ENCODE measurements at regions not wholly inside any gene's neighbourhood (a gene's known extent, or its start where the extent isn't known, plus 50 kb on each side); places are given as distances from the start of the nearest gene placed in this dataset.
"Not testable (repeated sequence)": the region's sequence is repeated elsewhere in the genome, so short reads cannot be mapped to it uniquely, and the experiment has no call there.

DNA sequence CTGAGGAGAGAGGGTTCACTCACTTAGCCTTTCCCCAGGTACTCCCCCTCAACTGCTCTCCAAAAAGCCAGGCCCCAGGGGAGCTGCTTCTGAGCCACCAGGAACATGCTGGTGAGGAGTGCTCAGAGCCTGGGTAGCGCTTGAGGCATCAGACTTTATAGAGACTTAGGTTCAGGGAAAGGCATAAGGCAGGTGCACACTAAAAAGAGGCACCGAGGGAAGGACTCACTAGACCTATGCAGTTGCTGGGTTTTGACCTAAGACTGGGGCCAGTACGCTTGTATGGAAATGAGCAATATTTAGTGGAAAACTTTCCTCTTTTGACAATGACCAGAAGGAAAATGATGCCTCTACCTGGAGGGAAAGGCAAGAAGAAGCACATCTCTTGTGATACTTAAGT lies 589.1 kb downstream of the RPIA start:
- not testable (repeated sequence) for H3K27me3 ChIP-seq (ENCODE audit: control insufficient read depth, insufficient read depth, low read length); H3K9ac ChIP-seq (ENCODE audit: low read depth, low read length); H3K36me3 ChIP-seq (ENCODE audit: control insufficient read depth, insufficient read depth, low read length); H3K4me1 ChIP-seq (ENCODE audit: control insufficient read depth, insufficient read depth, low read length); H3K4me3 ChIP-seq (ENCODE audit: low read depth, low read length); H3K9me3 ChIP-seq (ENCODE audit: control insufficient read depth, insufficient read depth, low read length); H3K27ac ChIP-seq (ENCODE audit: low read depth, low read length)

DNA sequence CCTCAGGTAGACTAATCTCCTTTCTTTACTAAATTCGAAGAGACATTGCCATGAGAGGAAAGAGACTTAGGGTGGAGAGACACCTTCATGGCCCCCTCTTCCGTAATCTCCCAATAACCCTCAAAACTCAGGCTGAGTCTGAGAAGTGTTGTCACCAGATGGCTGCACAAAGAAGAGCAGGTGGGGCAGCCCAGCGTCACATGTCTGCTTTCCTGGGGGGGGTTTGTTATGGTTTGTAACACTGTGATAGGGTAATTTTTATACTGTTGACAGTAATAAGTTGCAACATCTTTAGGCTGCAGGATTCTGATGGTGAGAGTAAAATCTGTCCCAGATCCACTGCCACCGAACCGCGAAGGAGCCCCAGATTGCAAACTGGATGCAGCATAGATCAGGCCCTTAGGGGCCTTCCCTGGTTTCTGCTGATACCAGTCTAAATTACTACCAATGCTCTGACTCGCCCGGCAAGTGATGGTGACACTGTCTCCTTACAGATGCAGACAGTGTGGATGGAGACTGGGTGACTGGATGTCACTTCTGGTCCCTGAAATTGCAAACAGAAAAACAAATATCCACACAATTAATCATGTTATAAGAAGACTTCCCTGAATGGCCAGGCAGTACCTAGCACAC lies 595.1 kb downstream of the RPIA start:
- not testable (repeated sequence) for H3K4me1 ChIP-seq (ENCODE audit: control insufficient read depth, insufficient read depth, low read length); H3K27ac ChIP-seq (ENCODE audit: low read depth, low read length); H3K4me3 ChIP-seq (ENCODE audit: low read depth, low read length); H3K9me3 ChIP-seq (ENCODE audit: control insufficient read depth, insufficient read depth, low read length); H3K36me3 ChIP-seq (ENCODE audit: control insufficient read depth, insufficient read depth, low read length); H3K27me3 ChIP-seq (ENCODE audit: control insufficient read depth, insufficient read depth, low read length); H3K9ac ChIP-seq (ENCODE audit: low read depth, low read length)

DNA sequence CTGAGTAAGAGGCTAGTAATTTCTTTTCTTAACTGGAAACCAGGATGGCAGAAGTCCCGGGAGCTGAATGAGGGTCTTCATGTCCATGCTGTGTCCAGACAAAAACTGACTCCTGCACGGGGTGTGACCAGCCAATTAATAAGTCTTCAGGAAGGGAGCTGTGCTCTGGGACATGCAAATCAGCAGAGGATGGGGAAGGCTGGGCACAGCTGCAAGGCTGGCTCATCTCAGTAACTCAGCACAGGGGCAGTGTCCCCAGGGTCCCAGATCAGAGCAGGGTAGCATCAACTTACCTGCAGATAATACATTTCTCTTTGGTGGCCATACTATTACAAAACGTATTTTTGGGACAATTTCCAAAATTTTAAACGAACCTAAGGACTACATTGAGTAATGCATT lies 595.6 kb downstream of the RPIA start:
- H3K36me3 ChIP-seq (ENCODE audit: control insufficient read depth, insufficient read depth, low read length); H3K4me3 ChIP-seq (ENCODE audit: low read depth, low read length); H3K4me1 ChIP-seq (ENCODE audit: control insufficient read depth, insufficient read depth, low read length); H3K27ac ChIP-seq (ENCODE audit: low read depth, low read length); H3K9me3 ChIP-seq (ENCODE audit: control insufficient read depth, insufficient read depth, low read length); H3K9ac ChIP-seq (ENCODE audit: low read depth, low read length); H3K27me3 ChIP-seq (ENCODE audit: control insufficient read depth, insufficient read depth, low read length): not testable (repeated sequence)

DNA sequence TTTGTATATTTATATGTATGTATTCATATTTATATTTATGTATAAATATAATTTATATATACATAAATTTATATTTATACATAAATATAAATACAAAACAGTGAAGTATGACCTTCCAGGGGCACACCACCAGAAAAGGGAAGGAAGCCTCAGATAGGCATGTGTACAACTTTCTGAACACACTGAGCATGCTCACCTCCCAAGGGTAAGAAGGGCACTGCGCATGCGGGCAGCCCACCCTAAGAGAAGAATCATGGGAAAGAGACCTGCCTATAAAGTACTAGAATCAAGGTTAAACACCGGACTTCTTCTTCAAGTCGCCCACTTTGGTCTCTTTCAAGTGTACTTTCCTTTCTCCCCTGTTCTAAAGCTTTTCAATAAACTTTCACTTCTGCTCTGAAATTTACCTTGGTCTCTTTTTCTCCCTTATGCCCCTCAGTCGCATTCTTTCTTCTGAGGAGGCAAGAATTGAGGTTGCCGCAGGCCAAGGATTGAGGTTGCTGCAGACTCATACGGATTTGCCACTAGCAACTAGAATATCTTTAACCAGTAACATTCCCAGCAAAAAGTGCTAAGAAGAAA lies 600.3 kb downstream of the RPIA start:
- not testable (repeated sequence) for H3K4me3 ChIP-seq (ENCODE audit: low read depth, low read length); H3K27me3 ChIP-seq (ENCODE audit: control insufficient read depth, insufficient read depth, low read length); H3K36me3 ChIP-seq (ENCODE audit: control insufficient read depth, insufficient read depth, low read length); H3K27ac ChIP-seq (ENCODE audit: low read depth, low read length); H3K4me1 ChIP-seq (ENCODE audit: control insufficient read depth, insufficient read depth, low read length); H3K9me3 ChIP-seq (ENCODE audit: control insufficient read depth, insufficient read depth, low read length); H3K9ac ChIP-seq (ENCODE audit: low read depth, low read length)

DNA sequence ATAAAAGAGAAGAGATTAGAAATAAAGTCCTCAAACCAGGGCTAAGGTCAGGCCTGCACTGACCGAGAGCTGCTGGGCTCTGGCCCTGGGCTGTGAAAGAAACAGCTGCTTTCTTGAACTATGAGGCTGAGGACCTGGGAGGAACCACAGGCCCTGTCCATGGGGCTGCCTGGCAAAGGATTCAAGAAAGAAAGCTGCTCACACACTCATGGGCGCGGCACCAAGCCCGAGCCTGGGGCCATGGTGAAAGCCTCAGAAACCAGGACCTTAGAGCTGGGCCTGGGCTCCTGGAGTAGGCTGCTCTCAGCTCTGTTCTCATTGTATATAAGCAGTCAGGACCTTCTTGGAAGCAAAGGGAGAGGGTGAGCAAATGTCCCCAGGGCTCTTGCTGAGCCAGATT lies 601.9 kb downstream of the RPIA start:
- not testable (repeated sequence) for H3K27ac ChIP-seq (ENCODE audit: low read depth, low read length); H3K9ac ChIP-seq (ENCODE audit: low read depth, low read length); H3K9me3 ChIP-seq (ENCODE audit: control insufficient read depth, insufficient read depth, low read length); H3K36me3 ChIP-seq (ENCODE audit: control insufficient read depth, insufficient read depth, low read length); H3K4me3 ChIP-seq (ENCODE audit: low read depth, low read length); H3K4me1 ChIP-seq (ENCODE audit: control insufficient read depth, insufficient read depth, low read length); H3K27me3 ChIP-seq (ENCODE audit: control insufficient read depth, insufficient read depth, low read length)

DNA sequence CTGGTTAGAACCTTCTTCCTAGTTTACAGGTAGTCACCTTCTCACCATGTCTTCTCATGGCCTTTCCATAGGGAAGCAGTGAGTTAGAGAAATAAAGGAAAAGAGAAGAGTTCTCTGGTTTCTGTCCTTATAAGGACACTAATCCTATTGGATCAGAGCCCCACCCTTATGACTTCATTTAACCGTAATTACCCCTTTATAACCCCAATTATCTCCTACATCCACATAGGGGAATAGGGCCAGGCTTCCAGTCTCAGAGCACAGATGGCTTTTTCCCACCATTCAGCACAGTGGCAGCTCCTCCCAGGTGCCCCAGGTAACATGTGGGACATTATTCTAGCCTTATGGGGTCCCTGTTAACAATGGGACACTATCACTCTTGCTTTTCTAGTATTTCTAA lies 602.9 kb downstream of the RPIA start:
- not testable (repeated sequence) for H3K27me3 ChIP-seq (ENCODE audit: control insufficient read depth, insufficient read depth, low read length); H3K4me3 ChIP-seq (ENCODE audit: low read depth, low read length); H3K9ac ChIP-seq (ENCODE audit: low read depth, low read length); H3K27ac ChIP-seq (ENCODE audit: low read depth, low read length); H3K36me3 ChIP-seq (ENCODE audit: control insufficient read depth, insufficient read depth, low read length); H3K9me3 ChIP-seq (ENCODE audit: control insufficient read depth, insufficient read depth, low read length); H3K4me1 ChIP-seq (ENCODE audit: control insufficient read depth, insufficient read depth, low read length)

DNA sequence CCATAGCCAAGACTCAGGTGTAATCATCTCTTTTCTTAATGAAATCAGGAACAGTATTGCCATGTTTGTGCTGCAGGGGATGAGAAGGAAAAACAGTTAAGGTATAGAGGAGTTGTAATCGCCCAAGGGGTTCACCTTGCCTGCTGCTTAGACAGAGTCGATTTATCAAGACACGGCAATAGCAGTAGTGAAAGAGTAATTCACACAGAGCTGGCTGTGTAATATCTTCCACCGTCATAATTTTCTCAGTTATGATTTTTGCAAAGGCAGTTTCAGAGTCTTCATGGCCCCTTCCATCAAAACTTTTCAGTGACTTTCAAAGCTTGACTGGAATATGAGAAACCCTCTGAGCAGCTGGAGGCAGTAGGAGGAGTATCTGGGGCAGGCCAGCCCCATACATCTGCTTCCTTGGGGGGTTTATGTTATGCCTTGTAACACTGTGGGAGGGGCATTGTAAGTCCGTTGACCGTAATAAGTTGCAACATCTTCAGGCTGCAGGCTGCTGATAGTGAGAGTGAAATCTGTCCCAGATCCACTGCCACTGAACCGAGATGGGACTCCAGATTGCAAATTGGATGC lies 605.4 kb downstream of the RPIA start:
- H3K36me3 ChIP-seq (ENCODE audit: control insufficient read depth, insufficient read depth, low read length); H3K27ac ChIP-seq (ENCODE audit: low read depth, low read length); H3K9ac ChIP-seq (ENCODE audit: low read depth, low read length); H3K9me3 ChIP-seq (ENCODE audit: control insufficient read depth, insufficient read depth, low read length); H3K27me3 ChIP-seq (ENCODE audit: control insufficient read depth, insufficient read depth, low read length); H3K4me3 ChIP-seq (ENCODE audit: low read depth, low read length); H3K4me1 ChIP-seq (ENCODE audit: control insufficient read depth, insufficient read depth, low read length): not testable (repeated sequence)

DNA sequence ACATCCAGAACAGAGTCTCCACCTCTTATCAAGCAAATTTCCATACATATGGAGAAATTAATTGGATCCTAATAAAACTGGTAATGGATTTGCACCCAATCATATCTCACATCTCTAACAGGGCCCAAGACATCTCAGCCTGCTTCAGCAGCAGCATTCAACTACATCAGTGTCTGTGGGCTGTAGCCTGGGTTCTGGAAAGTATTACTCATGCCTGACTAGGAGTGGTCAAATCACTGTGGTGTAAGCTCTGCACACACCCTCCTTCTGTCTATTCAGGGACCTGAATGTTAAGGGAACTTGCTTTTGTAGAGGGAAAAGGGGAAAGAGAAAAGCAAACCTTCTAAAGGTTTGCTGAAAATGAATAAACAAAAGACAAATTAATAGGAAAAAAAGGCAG lies 607.7 kb downstream of the RPIA start:
- H3K36me3 ChIP-seq (ENCODE audit: control insufficient read depth, insufficient read depth, low read length); H3K9me3 ChIP-seq (ENCODE audit: control insufficient read depth, insufficient read depth, low read length); H3K27ac ChIP-seq (ENCODE audit: low read depth, low read length); H3K4me3 ChIP-seq (ENCODE audit: low read depth, low read length); H3K27me3 ChIP-seq (ENCODE audit: control insufficient read depth, insufficient read depth, low read length); H3K9ac ChIP-seq (ENCODE audit: low read depth, low read length); H3K4me1 ChIP-seq (ENCODE audit: control insufficient read depth, insufficient read depth, low read length): not testable (repeated sequence)

DNA sequence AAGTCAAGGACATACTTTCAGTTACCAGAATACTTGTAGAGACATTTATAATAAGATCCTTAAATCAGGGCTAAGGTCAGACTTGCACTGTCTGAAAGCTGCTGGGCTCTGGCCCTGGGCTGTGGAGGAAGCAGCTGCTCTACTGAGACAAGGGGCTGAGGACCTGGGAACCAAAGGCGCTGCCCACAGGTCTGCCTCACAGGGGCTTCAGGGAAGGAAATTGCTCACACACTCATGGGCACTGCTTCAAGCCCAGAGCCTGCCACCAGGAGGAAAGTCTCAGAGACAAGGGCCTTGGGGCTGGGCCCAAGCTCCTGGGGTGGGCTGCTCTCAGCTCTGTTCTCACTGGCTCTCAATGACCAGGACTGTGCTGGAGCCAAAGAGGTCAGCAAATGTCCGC lies 614.1 kb downstream of the RPIA start:
- not testable (repeated sequence) for H3K27me3 ChIP-seq (ENCODE audit: control insufficient read depth, insufficient read depth, low read length); H3K27ac ChIP-seq (ENCODE audit: low read depth, low read length); H3K9me3 ChIP-seq (ENCODE audit: control insufficient read depth, insufficient read depth, low read length)

DNA sequence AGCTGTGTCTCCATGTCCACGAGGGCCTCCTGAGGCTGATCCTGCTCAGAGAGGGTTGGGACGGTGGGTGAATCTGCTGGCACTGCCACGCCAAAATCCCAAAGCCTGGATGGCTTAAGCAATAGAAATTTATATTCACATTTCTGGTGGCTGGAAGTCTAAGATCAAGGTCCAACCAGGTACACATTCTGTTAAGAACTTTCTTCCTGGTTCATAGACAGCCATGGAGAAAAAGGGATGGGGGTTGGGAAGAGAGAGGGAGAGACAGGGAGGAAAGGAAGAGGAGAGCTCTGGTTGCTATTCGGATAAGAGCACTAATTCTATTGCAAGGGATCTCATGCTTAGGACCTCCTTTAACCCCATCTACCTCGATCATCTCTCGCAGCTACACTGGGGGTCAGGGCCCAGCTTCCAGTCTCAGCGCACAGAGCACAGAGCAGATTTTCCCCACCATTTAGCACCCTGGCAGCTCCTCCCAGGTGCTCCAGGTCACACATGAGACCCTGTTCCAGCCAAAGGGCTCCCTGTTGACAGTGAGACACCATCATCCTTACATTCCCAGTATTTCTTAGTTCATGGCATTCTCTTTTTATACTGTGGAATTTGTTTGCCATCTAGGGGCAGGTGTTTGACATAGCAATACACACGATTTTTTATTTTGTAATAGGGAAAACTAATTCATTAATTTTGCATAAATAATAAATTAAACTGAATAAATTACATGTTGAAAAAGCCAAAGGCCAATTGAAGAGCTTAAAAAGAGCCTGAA lies 615.6 kb downstream of the RPIA start:
- H3K4me1 ChIP-seq (ENCODE audit: control insufficient read depth, insufficient read depth, low read length); H3K9me3 ChIP-seq (ENCODE audit: control insufficient read depth, insufficient read depth, low read length); H3K27me3 ChIP-seq (ENCODE audit: control insufficient read depth, insufficient read depth, low read length); H3K9ac ChIP-seq (ENCODE audit: low read depth, low read length); H3K36me3 ChIP-seq (ENCODE audit: control insufficient read depth, insufficient read depth, low read length); H3K4me3 ChIP-seq (ENCODE audit: low read depth, low read length); H3K27ac ChIP-seq (ENCODE audit: low read depth, low read length): not testable (repeated sequence)

More for the DNA sequence above, 614.1 kb downstream of the RPIA start:
- not testable (repeated sequence) for H3K9ac ChIP-seq (ENCODE audit: low read depth, low read length); H3K4me1 ChIP-seq (ENCODE audit: control insufficient read depth, insufficient read depth, low read length); H3K36me3 ChIP-seq (ENCODE audit: control insufficient read depth, insufficient read depth, low read length); H3K4me3 ChIP-seq (ENCODE audit: low read depth, low read length)

DNA sequence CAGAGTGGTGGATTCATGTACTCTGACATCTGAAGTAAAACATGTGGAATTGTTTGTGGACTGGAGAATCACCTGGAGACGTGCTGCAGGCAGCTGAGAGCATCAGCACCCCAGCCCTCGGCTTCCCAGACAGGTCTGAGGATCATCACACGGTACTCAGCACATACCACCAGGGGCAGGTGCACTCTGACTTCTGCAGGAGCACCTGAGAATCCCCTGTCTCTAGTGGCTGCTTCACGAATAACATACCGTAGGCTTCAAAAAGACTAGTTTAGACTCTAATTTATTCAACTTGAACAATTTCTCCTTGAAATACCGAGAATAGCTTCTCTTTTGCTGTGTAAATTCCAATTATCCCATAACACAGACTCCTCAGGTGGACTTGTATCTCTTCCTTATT lies 627.5 kb downstream of the RPIA start:
- not testable (repeated sequence) for H3K9me3 ChIP-seq (ENCODE audit: control insufficient read depth, insufficient read depth, low read length); H3K27ac ChIP-seq (ENCODE audit: low read depth, low read length); H3K4me3 ChIP-seq (ENCODE audit: low read depth, low read length); H3K27me3 ChIP-seq (ENCODE audit: control insufficient read depth, insufficient read depth, low read length); H3K36me3 ChIP-seq (ENCODE audit: control insufficient read depth, insufficient read depth, low read length); H3K9ac ChIP-seq (ENCODE audit: low read depth, low read length); H3K4me1 ChIP-seq (ENCODE audit: control insufficient read depth, insufficient read depth, low read length)

All from HUES48 (cell line).